ES-I3 (cell line): ENCODE measurements at regions not wholly inside any gene's neighbourhood (a gene's known extent, or its start where the extent isn't known, plus 50 kb on each side); places are given as distances from the start of the nearest gene placed in this dataset.

Experiments
- H3K36me3 ChIP-seq: 2 replicates; pipeline ENCODE4 v1.6.1; 2013; ENCODE audit warnings: mild to moderate bottlenecking, low read length, control low read depth, moderate library complexity; ENCODE audit not compliant: insufficient read depth
- H3K4me1 ChIP-seq: 2 replicates; pipeline ENCODE4 v1.6.1; 2013; ENCODE audit warnings: mild to moderate bottlenecking, control low read depth, low read length; ENCODE audit not compliant: insufficient read depth
- H3K9ac ChIP-seq: 2 replicates; pipeline ENCODE4 v1.6.1; 2013; ENCODE audit warnings: low read depth, mild to moderate bottlenecking, low read length, moderate library complexity
- H3K9me3 ChIP-seq: 2 replicates; pipeline ENCODE4 v1.6.1; 2013; ENCODE audit warnings: mild to moderate bottlenecking, low read length, moderate library complexity; ENCODE audit not compliant: control insufficient read depth, insufficient read depth

DNA sequence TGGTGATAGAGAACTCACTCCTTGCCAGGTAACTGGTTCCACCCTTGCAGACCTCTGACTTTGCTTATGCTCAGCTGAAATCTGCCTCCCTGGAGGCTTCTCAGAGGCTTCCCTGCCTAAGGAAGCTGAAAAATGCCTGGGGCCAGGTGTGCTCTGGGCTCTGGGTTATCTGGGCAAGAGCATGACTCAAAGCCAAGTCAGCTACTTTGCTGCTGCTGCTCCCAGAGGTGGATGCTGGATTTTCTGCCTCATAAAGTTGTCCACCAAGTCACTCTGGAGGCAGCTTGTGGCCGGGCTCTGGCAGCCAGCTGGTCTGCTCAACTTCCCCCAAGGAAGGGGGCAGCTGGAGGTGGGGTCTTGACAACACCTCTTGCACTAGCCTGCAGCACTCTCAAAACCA is 132.7 kb downstream of the PJA1 start:
- Histone ChIP-seq H3K9ac (no peak overlapping the region), H3K9me3 (no peaks in the 10 kb centered on the region; the same call in 1 of the 2 replicates)

DNA sequence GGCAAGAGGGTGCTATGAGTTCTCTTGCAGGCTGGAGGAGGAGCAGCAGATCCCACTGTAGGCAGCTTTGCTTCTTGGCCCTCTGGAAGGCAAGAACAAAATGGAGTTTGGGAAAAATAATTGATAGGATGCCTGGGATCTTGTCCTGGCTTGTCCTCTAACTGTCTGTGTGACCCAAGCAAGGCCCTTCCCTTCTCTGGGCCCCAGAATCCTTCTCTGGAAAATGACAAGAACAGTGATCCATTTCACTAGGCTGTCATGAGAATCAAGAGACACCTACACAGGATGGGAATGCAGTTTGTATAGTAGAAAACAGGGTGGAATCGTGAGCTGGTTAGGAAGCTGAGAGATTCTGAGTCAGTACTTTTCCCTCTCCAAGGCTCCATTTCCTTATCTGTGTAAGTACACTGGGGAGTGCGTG is 133.3 kb downstream of the PJA1 start:
- Histone ChIP-seq H3K36me3 (no peaks in the 10 kb centered on the region), H3K9me3 (no peaks in the 10 kb centered on the region; the same call in 1 of the 2 replicates), H3K9ac (no peak overlapping the region), H3K4me1 (peaks cover 32% of the 10 kb centered on the region)

More for the DNA sequence above, 132.7 kb downstream of the PJA1 start:
- Histone ChIP-seq H3K4me1 (peaks cover 32% of the 10 kb centered on the region), H3K36me3 (no peaks in the 10 kb centered on the region)

DNA sequence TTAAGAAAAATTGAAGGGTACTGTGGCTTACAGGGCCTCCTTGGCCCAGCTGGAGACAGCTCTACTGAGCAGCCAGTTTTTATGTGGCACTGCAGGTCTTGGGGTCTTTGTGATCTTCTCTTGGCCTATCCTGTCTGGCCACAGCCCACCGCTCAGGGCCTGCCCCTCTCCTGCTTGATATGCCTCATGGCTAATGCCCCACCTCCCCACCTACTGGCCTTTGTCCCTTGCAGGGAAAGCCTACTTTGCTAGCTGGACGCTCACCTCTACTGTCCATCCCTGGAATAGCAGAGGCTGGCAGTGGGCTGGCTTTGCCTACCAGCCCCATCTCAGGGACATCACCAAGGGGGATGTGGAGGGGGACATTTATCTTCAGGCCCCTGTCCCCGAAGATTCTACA is 134.1 kb downstream of the PJA1 start:
- no peak overlapping the region for H3K9ac ChIP-seq
- no peaks in the 10 kb centered on the region; the same call in 1 of the 2 replicates for H3K9me3 ChIP-seq
- H3K36me3 ChIP-seq = no peaks in the 10 kb centered on the region
- peaks cover 32% of the 10 kb centered on the region for H3K4me1 ChIP-seq

DNA sequence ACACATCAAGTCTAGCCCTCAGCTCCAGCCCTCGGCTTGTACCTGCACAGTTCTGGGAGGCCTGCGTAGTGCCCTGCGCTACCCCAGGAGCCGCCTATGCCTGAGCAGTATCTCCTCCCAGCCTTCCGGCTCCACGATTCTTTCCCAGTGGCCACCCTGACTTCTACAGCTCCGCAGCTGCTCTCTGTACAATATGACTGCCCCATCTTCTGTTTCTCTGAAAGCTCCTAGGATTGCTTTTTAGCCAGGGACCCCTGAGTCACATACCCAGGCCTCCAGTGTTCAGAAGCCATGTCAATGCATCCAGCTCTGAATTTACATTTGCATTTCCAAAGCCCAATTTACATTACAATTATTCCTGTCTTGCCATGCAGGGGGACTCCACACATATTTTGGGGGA is 135.5 kb downstream of the PJA1 start:
- no peak overlapping the region for H3K9ac ChIP-seq
- no peaks in the 10 kb centered on the region; the same call in 1 of the 2 replicates for H3K9me3 ChIP-seq
- peaks cover 32% of the 10 kb centered on the region for H3K4me1 ChIP-seq
- H3K36me3 ChIP-seq = no peaks in the 10 kb centered on the region

DNA sequence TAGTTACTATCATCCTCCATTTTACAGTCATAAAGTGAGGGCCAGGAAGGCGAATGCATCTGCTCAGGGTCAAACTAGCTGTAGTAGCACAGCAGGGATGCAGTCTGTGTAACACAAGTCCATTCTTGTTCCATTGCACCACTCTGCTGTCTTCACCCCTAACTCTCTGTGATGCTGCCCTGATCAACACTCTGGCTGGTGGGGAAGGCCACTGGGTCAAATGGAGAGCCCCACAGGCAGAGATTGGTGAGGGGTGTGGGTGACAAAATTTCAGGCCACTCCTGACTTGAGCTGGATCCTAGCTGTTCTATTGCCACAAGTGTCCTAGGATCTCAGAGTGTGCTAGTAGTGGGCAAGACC is 136.5 kb downstream of the PJA1 start:
- H3K36me3 ChIP-seq = no peaks in the 10 kb centered on the region
- peaks cover 34% of the 10 kb centered on the region for H3K4me1 ChIP-seq
- H3K9ac ChIP-seq = no peak overlapping the region
- no peaks in the 10 kb centered on the region; the same call in 1 of the 2 replicates for H3K9me3 ChIP-seq

DNA sequence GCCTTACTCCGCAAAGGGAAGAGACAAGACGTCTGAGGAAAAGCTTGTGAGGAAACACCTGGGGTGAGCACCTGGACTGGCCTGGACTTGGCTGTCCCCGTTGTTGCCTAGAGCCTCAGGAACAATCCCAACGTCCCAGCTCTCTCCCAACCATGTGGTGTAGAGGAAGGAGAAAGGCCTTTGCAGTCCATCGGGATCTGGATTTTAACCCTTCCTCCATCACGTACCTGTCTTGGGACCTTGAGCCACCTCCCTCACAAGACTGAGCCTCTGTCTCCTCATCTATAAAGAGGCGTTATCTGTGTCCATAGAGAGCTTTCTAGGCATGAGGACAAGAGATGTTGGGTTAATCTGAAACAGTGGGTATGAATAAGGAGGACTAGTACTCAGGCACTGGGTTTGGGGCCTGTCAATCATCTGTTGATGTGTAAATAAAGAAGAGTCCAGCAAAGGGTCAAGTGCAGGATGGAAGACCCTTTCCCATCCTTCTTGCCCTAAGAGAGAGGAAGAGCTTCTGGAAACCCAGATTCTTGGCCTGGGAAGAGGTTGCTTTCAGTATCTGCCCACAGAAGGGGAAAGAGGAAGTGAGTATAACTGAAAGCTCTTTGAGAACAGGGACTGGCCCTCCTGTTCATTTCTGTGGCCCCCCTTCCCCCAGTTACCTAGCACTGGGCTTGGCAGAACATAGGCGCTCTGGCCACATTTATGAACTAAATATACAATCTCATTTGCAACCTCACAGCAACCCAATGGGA is 137.1 kb downstream of the PJA1 start:
- peaks cover 34% of the 10 kb centered on the region for H3K4me1 ChIP-seq
- H3K9ac ChIP-seq = no peak overlapping the region
- no peaks in the 10 kb centered on the region; the same call in 1 of the 2 replicates for H3K9me3 ChIP-seq
- no peaks in the 10 kb centered on the region for H3K36me3 ChIP-seq

DNA sequence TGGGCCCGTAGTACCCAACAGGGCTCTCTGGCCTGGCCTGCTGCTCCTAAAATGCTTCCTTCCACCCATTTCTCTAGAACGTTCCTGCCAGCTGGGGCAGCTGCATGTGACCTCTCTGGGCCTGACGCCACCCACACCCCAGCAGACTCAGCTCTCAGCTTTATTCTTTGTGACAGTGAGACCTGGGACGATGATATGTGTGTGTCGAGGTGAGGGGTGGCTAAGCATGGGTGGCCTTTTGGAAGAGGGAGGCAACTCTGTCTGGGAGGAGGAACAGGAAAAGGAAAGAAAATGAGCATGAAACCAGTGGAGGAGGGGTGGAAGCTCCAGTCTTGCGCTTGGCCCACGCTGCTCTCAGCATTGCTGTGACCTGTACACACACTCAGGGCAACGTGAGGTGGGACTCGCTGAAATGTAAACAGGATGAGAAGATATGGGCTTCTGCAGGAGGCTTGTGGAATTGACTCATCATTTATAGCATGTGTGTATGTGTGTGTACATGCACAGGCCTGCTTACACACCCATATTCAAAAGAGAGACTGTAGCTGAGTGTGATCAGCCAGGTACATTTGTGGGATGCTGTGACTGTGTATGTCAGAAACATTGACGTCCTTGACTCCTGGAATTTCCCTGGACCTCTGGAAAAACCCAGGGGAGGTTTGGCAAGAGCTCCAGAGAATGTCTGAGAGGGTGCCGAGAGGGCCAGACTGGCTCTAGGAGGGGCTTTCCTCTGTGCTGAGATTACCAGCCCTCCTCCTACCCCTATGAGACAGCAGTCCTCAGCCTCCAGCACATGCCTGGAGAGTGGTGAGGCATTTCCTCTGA is 137.9 kb downstream of the PJA1 start:
- H3K36me3 ChIP-seq = no peaks in the 10 kb centered on the region
- H3K4me1 ChIP-seq = peaks cover 33% of the 10 kb centered on the region
- no peaks in the 10 kb centered on the region for H3K9me3 ChIP-seq
- no peak overlapping the region for H3K9ac ChIP-seq

DNA sequence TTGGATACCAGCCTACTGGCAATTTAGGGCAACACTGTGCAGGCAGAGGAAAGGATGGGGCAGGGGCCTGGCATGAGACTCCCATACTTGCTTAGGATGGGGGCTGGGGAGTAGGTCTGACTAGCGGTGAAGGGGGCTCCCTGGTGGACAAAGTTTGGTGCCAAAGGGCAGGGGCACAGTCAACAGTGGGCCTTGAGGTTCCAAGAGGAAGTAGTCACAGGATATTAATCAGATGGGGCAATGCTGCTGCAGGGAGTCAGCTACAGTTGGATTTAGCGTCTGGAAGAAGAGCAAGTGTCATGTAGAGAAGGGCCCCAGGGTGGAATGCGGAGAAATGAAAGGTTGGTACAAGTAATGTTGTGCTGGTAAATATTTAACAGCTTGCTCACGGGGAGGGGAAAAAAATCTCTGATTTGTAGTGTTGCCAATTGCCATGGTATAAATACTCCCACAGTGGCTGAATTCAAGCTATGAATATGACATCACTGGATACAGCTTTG is 139.4 kb downstream of the PJA1 start:
- Histone ChIP-seq H3K4me1 (peaks cover 23% of the 10 kb centered on the region), H3K9ac (no peak overlapping the region), H3K36me3 (no peaks in the 10 kb centered on the region), H3K9me3 (no peaks in the 10 kb centered on the region)

DNA sequence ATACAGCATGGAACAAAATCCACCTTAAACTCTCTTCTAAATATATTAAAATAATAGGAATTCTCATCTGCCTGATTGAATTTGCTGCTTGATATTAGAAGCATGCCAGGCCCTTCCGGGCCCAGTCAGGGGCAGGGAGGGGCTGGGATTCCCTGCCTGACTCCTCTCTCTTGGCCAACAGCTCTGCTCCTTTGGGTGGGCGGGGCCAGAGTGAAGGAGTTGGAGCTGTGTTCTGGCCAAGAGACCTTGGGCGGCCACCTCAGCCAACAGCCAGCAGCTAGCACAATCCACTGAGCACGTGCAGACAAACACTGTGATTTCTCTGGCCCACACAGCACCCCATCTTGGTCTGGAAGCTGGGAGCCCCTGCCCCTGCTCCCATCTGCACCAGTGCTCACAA is 140.3 kb downstream of the PJA1 start:
- Histone ChIP-seq H3K36me3 (no peaks in the 10 kb centered on the region), H3K9me3 (no peaks in the 10 kb centered on the region), H3K4me1 (peaks cover 16% of the 10 kb centered on the region), H3K9ac (no peak overlapping the region)

DNA sequence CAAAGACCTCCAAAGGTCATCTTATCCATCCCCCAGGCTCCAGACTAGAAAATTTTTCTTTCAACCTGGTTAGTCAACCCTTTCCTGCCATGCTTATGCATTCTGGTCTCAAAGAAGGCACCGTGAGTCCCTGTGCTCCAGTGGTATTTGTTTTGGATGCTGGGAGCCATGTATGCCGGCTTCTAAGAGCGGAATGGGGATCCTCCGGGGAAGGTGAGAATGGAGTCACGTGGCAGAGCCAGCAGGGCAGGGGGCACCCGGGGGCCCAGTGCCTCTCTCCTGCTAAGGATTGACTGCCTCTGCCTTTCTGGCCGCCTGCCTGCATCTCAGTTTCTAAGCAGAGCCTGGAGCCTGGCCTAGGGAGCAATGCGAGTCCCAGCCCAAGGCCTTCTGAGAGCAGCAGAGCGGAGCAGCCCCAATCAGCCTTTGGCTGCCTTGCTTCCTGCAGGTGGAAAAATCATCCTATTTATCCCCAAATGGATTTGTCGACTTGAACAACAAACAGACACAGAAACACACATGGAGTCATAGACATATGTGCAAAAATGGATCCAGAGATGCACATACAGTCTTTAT is 141.0 kb downstream of the PJA1 start:
- Histone ChIP-seq H3K4me1 (peaks cover 10% of the 10 kb centered on the region), H3K9ac (no peak overlapping the region), H3K36me3 (no peaks in the 10 kb centered on the region), H3K9me3 (no peaks in the 10 kb centered on the region)

DNA sequence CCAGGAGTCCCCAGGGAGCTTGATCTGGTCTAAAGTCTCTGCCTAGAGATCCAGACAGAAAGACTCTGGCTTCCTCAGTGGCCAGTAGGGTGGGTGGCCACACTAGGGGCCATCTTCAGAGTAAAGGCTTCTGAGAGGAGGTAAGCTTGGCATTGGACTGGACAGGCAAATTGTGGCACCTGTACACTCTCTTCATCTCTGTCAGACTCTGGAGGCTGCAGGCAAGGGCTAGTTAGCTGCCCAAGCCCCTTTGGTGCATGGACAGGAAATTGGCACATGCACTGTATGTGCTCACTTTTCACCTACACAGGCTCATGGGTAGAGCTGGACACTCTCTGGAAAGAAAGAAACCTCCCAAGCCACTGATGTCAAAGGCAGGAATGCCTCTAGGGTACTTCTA is 142.8 kb downstream of the PJA1 start:
- Histone ChIP-seq H3K9me3 (no peaks in the 10 kb centered on the region), H3K36me3 (no peaks in the 10 kb centered on the region), H3K4me1 (peaks cover 3% of the 10 kb centered on the region), H3K9ac (no peak overlapping the region)

DNA sequence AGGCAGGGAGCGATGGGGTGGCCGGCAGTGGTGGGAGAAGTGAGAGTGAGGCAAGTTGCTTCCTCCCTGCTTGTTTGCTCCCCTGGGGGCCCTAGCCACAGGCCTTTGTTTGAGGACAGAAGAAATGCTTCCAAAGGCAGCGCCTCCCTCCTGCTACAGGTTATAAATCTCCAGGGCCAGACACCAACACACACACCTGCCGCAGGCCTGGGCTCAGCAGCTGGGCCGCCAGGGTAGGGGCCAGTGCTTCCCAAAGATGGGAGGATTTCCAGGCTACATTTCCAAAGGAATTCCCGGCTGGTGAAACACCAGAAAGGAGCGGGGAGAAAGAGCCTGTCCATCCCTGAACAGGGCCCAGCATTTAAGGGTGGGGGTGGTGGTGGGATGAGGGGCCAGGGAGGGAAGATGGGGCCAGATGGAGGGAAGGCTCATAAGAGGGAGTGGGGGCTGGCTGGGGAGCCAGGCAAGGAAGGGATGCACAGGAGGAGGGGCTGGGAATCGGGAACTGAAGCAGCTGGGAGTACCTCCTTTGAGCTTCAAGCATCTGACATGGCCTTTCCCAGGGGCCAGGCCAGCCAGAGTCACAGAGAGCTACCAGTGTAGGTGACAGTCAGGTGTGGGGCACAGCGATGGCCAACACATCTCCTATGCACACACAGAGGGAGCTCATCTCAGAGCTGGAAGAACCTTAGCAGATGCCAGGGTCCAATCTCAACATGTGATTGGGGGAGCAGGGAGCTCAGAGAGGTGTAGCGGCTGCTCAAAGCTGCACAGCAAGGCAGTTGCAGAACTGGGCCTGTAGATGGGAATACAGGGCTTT is 143.9 kb downstream of the PJA1 start:
- Histone ChIP-seq H3K9ac (no peak overlapping the region), H3K9me3 (no peaks in the 10 kb centered on the region), H3K36me3 (no peaks in the 10 kb centered on the region), H3K4me1 (peaks cover 3% of the 10 kb centered on the region)

DNA sequence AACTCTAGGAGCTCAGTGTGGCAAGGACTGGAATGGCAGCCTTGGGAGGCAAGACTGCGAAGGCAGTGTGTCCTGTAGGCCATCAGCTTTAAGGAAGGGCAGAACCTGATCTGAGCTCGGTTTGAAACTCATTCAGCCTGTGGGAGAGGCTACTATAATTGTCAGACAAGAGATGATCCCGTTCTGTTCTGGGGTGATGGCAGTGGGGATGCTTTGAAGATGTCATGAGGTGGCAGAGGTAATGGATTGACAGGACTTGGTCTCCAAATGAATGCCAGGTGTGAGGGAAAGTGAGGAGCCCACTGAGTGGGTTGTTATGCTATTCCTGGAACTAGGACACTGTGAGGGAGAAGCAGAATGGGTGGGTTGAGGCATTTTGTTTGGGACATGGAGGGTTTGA is 144.9 kb downstream of the PJA1 start:
- no peaks in the 10 kb centered on the region for H3K9me3 ChIP-seq
- peaks cover 3% of the 10 kb centered on the region for H3K4me1 ChIP-seq
- H3K36me3 ChIP-seq = no peaks in the 10 kb centered on the region

More for the DNA sequence above, 144.9 kb downstream of the PJA1 start:
- no peak overlapping the region for H3K9ac ChIP-seq
